Bronchial epithelial cell (primary cell): ENCODE measurements at regions not wholly inside any gene's neighbourhood (a gene's known extent, or its start where the extent isn't known, plus 50 kb on each side); places are given as distances from the start of the nearest gene placed in this dataset.
"Not testable (repeated sequence)": the region's sequence is repeated elsewhere in the genome, so short reads cannot be mapped to it uniquely, and the experiment has no call there.

ENCODE experiments used
- DNase-seq: peaks from one replicate; pipeline ENCODE4 v3.0.0-alpha.2; 2010; ENCODE audit warnings: low read depth
- FAIRE-seq: peaks from 2 replicates; lab custom pipeline; 2011; peaks lifted over from hg19 to GRCh38; lab: Jason Lieb, UNC
- H3K27me3 ChIP-seq: 2 replicates; pipeline ENCODE4 v1.5.1; 2011; ENCODE audit warnings: low read length; ENCODE audit not compliant: control insufficient read depth, insufficient read depth
- H3K36me3 ChIP-seq: 2 replicates; pipeline ENCODE4 v1.5.1; 2011; ENCODE audit warnings: low read length; ENCODE audit not compliant: control insufficient read depth, insufficient read depth
- H3K4me3 ChIP-seq: 2 replicates; pipeline ENCODE4 v1.5.1; 2011; ENCODE audit warnings: mild to moderate bottlenecking, low read depth, low read length, control low read depth
- TF ChIP-seq, protein P1 (sequence below): IDR thresholded peaks from 2 replicates; pipeline ENCODE4 v1.5.1; 2011; ENCODE audit warnings: mild to moderate bottlenecking, moderate library complexity, low read length, control low read depth, inconsistent platforms; ENCODE audit not compliant: insufficient read depth, severe bottlenecking

DNA sequence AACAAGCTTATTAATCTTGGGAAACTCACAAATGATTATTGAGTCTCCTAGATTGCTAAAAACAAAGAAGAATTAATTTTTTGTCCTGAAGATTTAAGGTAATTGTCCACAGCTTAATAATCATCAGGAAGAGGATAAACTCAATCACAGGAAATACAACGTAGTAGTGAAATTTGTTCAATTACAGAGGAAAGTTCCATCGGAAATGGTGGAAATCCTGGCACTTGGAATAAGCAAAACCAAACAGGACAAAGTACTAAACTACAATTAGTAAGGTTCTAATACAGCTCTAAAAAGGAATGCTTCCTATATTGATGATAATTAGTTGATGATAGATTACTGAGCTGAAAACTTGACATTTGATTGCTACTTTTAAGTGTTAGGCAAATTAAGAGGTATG lies 485.4 kb downstream of the USP25 start:
- DNase-seq (no peak), FAIRE-seq (no peak)
- TF ChIP-seq, protein P1, sequence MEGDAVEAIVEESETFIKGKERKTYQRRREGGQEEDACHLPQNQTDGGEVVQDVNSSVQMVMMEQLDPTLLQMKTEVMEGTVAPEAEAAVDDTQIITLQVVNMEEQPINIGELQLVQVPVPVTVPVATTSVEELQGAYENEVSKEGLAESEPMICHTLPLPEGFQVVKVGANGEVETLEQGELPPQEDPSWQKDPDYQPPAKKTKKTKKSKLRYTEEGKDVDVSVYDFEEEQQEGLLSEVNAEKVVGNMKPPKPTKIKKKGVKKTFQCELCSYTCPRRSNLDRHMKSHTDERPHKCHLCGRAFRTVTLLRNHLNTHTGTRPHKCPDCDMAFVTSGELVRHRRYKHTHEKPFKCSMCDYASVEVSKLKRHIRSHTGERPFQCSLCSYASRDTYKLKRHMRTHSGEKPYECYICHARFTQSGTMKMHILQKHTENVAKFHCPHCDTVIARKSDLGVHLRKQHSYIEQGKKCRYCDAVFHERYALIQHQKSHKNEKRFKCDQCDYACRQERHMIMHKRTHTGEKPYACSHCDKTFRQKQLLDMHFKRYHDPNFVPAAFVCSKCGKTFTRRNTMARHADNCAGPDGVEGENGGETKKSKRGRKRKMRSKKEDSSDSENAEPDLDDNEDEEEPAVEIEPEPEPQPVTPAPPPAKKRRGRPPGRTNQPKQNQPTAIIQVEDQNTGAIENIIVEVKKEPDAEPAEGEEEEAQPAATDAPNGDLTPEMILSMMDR, result no peak
- Histone ChIP-seq H3K4me3 (no peak overlapping the region), H3K36me3 (no peaks in the 10 kb centered on the region), H3K27me3 (no peaks in the 10 kb centered on the region)

DNA sequence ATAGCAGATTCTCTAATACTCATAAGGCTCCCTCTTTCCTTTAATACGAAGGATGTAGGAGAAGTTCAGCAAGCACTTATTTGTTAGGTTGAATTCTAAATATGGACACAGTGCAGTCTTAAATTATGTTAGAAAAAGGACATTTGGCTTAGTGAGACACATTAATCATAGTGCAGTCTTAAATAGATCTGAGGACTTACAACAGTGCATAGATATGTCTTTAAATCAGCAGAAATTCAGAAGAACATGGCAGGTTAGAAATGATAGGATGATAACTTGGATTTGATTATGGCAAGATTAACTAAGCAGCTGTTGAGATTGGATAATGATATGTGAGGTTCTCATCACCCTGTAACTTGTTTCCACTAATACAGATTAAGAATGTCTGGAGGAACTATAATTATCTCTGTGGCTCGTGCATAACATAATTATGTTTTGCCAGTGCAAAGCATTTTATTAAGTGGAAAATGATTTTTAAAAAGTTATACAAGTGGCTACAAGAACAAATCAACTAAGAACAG lies 485.9 kb downstream of the USP25 start:
- H3K36me3 ChIP-seq, result no peaks in the 10 kb centered on the region
- no peak overlapping the region for H3K4me3 ChIP-seq
- FAIRE-seq (no peak), DNase-seq (no peak)
- TF ChIP-seq, protein P1, result no peak
- no peaks in the 10 kb centered on the region for H3K27me3 ChIP-seq

GRCh38 chr21:16216288-16216962 lies 486.6 kb downstream of the USP25 start:
- FAIRE-seq, result no peak
- Histone ChIP-seq H3K4me3 (no peak overlapping the region), H3K27me3 (no peaks in the 10 kb centered on the region), H3K36me3 (no peaks in the 10 kb centered on the region)
- TF ChIP-seq, protein P1, result no peak
- DNase-seq, result no peak

DNA sequence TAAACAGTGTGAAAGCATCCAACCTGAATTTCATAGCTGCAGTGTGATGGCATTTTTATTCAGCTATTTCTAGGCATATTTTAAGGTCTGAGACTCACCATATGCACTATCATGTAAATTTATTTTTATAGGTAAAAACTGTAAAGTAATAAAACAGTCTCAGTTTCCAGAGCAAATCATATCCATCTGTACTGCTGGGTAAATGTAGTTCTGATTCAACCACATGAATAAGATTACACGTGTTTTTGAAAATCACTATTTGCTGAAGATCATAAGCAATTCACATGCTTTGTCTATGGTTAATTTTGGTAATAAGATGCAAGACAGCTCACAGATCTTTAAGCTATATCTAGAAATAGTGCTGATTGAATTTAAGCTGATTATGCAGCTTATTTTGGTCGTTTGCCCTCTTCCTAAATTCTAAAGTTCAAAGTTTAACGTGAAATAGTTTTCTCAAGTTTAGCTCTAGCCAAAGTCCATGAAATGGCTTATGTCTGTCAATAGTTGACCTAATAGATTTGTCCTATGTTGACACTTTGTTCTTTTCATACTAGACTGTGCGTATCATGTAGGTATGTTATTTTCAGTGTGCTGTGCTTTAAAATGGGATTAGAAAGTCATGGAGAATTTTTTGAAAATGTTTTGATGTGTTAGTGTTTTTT lies 489.0 kb downstream of the USP25 start:
- DNase-seq (no peak), FAIRE-seq (no peak)
- TF ChIP-seq, protein P1, result no peak
- Histone ChIP-seq H3K4me3 (no peak overlapping the region), H3K27me3 (no peaks in the 10 kb centered on the region), H3K36me3 (no peaks in the 10 kb centered on the region)

DNA sequence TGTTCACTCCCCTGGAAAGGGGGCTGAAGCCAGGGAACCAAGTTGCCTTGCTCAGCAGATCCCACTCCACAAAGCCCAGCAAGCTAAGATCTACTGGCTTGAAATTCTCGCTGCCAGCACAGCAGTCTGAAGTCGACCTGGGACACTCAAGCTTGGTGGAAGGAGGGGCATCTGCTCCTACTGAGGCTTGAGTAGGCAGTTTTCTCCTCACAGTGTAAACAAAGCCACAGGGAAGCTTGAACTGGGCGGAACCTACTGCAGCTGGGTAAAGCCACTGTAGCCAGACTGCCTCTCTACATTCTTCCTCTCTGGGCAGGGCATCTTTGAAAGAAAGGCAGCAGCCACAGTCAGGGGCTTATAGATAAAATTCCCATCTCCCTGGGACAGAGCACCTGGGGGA lies 495.0 kb downstream of the USP25 start:
- H3K36me3 ChIP-seq, H3K4me3 ChIP-seq, H3K27me3 ChIP-seq, DNase-seq, FAIRE-seq: not testable (repeated sequence)

GRCh38 chr21:16239659-16240265 lies 510.0 kb downstream of the USP25 start:
- TF ChIP-seq, protein P1, result no peak
- DNase-seq, result no peak
- H3K36me3 ChIP-seq, result no peaks in the 10 kb centered on the region
- no peak overlapping the region for H3K4me3 ChIP-seq
- H3K27me3 ChIP-seq, result no peaks in the 10 kb centered on the region
- no peak for FAIRE-seq
